ENCODE measurements at regions not wholly inside any gene's neighbourhood (a gene's known extent, or its start where the extent isn't known, plus 50 kb on each side); places are given as distances from the start of the nearest gene placed in this dataset.
"Not testable (repeated sequence)": the region's sequence is repeated elsewhere in the genome, so short reads cannot be mapped to it uniquely, and the experiment has no call there.

GRCh38 chr4:91891217-91891616, 412.5 kb upstream of the GRID2 start:
- not testable (repeated sequence) for TF ChIP-seq CTCF, POLR2A (IDR thresholded peaks at IDR 0.05)

All from body of pancreas (tissue), 4 donors.